ENCODE measurements at regions not wholly inside any gene's neighbourhood (a gene's known extent, or its start where the extent isn't known, plus 50 kb on each side); places are given as distances from the start of the nearest gene placed in this dataset.

GRCh38 chr2:136448986-136449780 is 316.2 kb upstream of the THSD7B start:
- no peak for DNase-seq

- no peak for DNase-seq
These were observed 316.9 kb upstream of the THSD7B start for GRCh38 chr2:136448432-136448831.

- DNase-seq = no peak
These were observed 321.0 kb upstream of the THSD7B start for GRCh38 chr2:136444323-136444722.

- no peak for DNase-seq
These were observed 321.7 kb upstream of the THSD7B start for GRCh38 chr2:136443661-136444060.

GRCh38 chr2:136441979-136442714 is 323.2 kb upstream of the THSD7B start:
- DNase-seq = no peak

GRCh38 chr2:136439064-136439676 is 321.2 kb upstream of the CXCR4 start:
- DNase-seq = no peak

GRCh38 chr2:136437461-136437860 is 319.5 kb upstream of the CXCR4 start:
- DNase-seq = no peak

GRCh38 chr2:136436936-136437335 is 319.0 kb upstream of the CXCR4 start:
- no peak for DNase-seq

GRCh38 chr2:136434251-136434715 is 316.3 kb upstream of the CXCR4 start:
- no peak for DNase-seq

GRCh38 chr2:136433261-136433660 is 315.3 kb upstream of the CXCR4 start:
- no peak for DNase-seq

GRCh38 chr2:136424112-136424511 is 306.2 kb upstream of the CXCR4 start:
- DNase-seq = peak in 1 of 2 donors; percentile 14

GRCh38 chr2:136423516-136423996 is 305.6 kb upstream of the CXCR4 start:
- peak; percentile 75 to 76 for DNase-seq

- DNase-seq = no peak
These were observed 304.6 kb upstream of the CXCR4 start for GRCh38 chr2:136422512-136422911.

- no peak for DNase-seq
These were observed 302.4 kb upstream of the CXCR4 start for GRCh38 chr2:136420346-136420745.

GRCh38 chr2:136411946-136412345 is 294.0 kb upstream of the CXCR4 start:
- no peak for DNase-seq

GRCh38 chr2:136410673-136411072 is 292.7 kb upstream of the CXCR4 start:
- no peak for DNase-seq

- DNase-seq = no peak
These were observed 290.8 kb upstream of the CXCR4 start for GRCh38 chr2:136408795-136409194.

GRCh38 chr2:136407952-136408318 is 290.0 kb upstream of the CXCR4 start:
- no peak for DNase-seq

GRCh38 chr2:136407117-136407951 is 289.4 kb upstream of the CXCR4 start:
- DNase-seq = no peak

GRCh38 chr2:136404925-136405324 is 287.0 kb upstream of the CXCR4 start:
- DNase-seq = no peak

GRCh38 chr2:136404176-136404575 is 286.2 kb upstream of the CXCR4 start:
- DNase-seq = no peak

- no peak for DNase-seq
These were observed 284.3 kb upstream of the CXCR4 start for GRCh38 chr2:136402281-136402680.

Measured in CD4-positive, alpha-beta T cell treated with Interleukin-1 beta for 1 hour (primary cell).